ENCODE measurements at regions not wholly inside any gene's neighbourhood (a gene's known extent, or its start where the extent isn't known, plus 50 kb on each side); places are given as distances from the start of the nearest gene placed in this dataset.

DNA sequence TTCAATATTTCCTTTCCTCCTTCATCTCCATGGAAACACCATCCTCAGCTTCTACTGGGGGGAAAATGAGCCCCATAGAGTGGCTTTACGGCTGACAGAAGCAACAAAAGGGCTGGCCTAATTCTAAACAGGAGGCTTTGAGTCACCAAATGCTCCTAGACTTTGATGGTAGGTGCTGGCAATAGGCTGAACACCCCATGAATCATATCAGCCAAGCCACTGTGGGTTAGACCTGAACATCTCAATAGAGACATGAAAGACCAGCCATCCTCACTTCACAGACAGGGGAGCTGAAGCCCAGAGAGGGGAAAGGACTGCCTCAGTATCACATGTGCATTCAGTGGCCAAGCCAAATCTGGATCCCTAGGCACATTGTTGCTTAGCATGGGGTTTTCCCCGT lies 107.6 kb downstream of the AMER1 start:
- no peak overlapping the region for H3K27ac Mint-ChIP-seq
- no peaks in the 10 kb centered on the region for H3K36me3 Mint-ChIP-seq
- DNase-seq (ENCODE audit: low spot score in 2 of 2) = no peak
- no peaks in the 10 kb centered on the region for H3K9me3 Mint-ChIP-seq
- ATAC-seq = peak; percentile 44 to 58

DNA sequence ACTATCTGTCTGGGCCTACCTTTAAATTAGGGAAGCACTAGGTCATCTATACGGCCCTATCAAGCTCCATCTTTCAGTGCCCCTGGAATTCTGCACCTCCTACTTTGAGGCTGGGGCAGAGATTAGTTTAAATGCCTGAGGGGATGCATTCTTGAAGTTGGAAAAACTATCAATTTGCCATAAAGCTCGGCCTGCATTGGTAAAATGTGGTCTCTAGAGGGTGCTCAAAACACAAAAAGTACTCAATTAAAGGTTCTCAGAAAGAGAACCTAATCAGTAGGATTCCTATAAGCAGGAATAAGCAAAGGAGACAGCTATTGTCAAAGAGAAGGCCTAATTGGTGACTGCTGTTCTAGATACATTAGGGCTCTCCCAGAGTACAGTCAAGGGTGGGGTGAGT lies 111.7 kb downstream of the AMER1 start:
- no peak for ATAC-seq
- DNase-seq (ENCODE audit: low spot score in 2 of 2) = no peak
- Mint-ChIP-seq H3K9me3 (no peaks in the 10 kb centered on the region), H3K27ac (no peak overlapping the region), H3K36me3 (no peaks in the 10 kb centered on the region)
